Fibroblast of lung (primary cell): ENCODE measurements at regions not wholly inside any gene's neighbourhood (a gene's known extent, or its start where the extent isn't known, plus 50 kb on each side); places are given as distances from the start of the nearest gene placed in this dataset.

ENCODE experiments used
- EZH2 ChIP-seq: IDR thresholded peaks from 2 replicates; pipeline ENCODE4 v1.5.1; 2012; ENCODE audit warnings: low read length, control low read depth, mild to moderate bottlenecking; ENCODE audit errors: missing control alignments
- TF ChIP-seq, protein P1 (sequence below), 2 donors: IDR thresholded peaks in 1 of 2; conservative IDR thresholded peaks in 1 of 2; 1 replicate in 1 of 2; 2 replicates in 1 of 2; pipeline ENCODE4 v1.5.1; 2011 to 2012; ENCODE audit warnings: low read length in 2 of 2, control low read depth in 1 of 2, inconsistent platforms in 1 of 2, low read depth in 1 of 2, mild to moderate bottlenecking in 1 of 2

DNA sequence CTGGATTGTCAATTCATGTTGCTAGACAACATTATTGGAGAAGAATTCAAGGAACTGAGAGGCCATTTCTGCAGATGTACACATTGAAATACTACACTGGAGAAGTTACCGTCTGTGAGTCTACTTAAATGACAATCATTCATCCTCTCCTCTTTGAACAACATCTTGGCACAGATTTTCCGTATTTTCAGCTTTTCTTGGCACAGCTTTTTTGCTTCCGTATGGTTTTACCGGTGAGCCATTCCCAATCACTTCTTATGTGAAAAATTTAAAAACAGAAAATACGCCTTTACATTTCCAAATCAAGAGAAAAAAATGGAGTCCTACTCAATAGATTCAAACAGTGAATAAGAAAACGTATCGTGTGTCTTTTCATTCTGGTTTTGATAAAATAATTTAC, 1493.7 kb downstream of the AMY1C start:
- no peak for TF ChIP-seq EZH2
- TF ChIP-seq, protein P1, sequence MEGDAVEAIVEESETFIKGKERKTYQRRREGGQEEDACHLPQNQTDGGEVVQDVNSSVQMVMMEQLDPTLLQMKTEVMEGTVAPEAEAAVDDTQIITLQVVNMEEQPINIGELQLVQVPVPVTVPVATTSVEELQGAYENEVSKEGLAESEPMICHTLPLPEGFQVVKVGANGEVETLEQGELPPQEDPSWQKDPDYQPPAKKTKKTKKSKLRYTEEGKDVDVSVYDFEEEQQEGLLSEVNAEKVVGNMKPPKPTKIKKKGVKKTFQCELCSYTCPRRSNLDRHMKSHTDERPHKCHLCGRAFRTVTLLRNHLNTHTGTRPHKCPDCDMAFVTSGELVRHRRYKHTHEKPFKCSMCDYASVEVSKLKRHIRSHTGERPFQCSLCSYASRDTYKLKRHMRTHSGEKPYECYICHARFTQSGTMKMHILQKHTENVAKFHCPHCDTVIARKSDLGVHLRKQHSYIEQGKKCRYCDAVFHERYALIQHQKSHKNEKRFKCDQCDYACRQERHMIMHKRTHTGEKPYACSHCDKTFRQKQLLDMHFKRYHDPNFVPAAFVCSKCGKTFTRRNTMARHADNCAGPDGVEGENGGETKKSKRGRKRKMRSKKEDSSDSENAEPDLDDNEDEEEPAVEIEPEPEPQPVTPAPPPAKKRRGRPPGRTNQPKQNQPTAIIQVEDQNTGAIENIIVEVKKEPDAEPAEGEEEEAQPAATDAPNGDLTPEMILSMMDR (conservative IDR thresholded peaks at IDR 0.05 in 1 of 2, IDR thresholded peaks at IDR 0.05 in 1 of 2; ENCODE audit: low read depth in 1 of 2, low read length in 2 of 2), result no peak
